ENCODE measurements at regions not wholly inside any gene's neighbourhood (a gene's known extent, or its start where the extent isn't known, plus 50 kb on each side); places are given as distances from the start of the nearest gene placed in this dataset.
"Not testable (repeated sequence)": the region's sequence is repeated elsewhere in the genome, so short reads cannot be mapped to it uniquely, and the experiment has no call there.

DNA sequence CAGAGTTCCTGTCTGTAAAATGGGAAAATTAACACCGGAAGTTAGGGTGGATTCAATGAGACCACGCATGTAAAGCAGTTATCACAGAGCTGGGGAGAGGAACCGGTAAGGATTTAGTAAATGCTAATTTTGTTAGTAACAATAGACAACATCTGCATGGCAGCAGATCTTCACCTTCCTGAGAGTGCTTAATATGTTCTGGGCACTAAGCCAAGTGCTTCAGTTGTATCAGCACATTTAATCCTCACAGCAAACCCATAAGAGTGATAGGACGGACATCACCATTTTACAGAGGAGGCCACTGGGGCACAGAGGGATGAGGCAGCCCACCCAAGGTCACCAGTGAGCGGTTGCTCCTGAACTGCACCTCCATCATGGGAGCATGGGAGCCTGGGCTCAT lies 189.4 kb downstream of the WNT5A start:
- DNase-seq (ENCODE audit: low read depth), result peak; percentile 31

DNA sequence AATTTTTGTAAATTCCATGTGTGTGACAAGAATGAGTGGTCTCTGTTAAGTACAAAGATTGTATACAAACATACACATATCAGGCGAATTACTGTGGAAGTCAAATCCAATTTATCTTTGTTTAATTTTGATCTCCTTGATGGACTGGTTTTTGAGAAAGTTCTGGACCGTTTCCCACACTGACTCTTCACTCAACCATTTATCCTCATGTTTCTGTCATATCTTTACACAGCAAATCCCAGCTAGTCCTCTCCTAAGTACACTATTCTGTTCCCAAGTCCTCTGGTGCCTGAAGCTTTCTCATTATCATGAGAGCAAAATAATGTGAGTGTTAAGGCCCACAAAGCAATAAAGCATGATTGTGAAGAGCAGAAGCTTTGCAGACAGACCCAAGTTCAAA lies 189.9 kb downstream of the WNT5A start:
- DNase-seq (ENCODE audit: low read depth), result no peak

DNA sequence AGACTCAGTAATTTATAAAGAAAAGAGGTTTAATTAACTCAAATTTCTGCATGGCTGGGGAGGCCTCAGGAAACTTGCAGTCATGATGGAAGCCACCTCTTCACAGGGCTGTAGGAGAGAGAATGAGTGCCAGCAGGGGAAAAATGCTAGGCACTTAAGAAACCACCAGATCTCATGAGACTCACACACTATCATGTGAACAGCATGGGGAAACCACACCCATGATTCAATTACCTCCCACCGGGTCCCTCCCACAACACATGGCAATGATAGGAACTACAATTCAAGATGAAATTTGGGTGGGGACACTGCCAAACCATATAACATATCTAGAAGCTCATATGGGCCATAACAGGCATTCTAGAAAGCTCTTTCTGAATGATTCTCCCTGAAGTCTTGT lies 190.3 kb downstream of the WNT5A start:
- peak; percentile 40 for DNase-seq (ENCODE audit: low read depth)

DNA sequence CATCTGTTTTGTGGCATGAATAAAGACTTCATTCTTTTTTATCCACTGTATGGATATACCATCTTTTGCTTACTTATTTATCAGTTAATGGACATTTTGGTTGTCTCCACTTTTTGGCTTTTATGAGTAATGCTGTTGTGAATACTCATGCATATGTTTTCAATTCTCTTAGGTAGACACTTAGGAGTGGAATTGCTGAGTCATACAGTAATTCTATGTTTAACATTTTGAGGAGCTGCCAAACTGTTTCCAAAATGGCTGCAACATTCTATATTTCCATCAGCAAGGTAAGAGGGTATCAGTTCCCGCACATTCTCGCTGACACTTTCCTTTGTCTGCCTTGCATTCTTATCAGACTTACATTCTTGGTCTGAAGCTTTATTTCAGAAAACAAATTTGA lies 191.1 kb downstream of the WNT5A start:
- peak; percentile 28 for DNase-seq (ENCODE audit: low read depth)

DNA sequence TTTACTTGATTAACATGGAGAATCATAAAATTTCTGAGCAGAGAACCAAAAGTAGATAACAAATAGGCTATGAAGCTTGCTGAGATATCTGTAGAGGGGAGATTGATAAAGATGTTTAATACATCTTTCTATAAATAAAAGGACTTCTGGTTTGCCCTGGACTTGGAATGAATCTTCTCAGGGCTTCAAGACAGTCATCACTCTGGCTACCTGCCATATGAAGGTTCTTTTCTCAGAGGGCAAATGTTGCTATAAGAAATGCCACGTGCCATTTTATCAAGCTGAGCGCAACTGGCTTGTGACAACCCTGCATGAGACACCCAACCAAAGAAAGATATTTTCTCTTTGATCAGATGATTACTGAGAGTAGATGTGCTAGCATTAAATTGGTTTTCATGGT lies 192.5 kb downstream of the WNT5A start:
- no peak for DNase-seq (ENCODE audit: low read depth)

DNA sequence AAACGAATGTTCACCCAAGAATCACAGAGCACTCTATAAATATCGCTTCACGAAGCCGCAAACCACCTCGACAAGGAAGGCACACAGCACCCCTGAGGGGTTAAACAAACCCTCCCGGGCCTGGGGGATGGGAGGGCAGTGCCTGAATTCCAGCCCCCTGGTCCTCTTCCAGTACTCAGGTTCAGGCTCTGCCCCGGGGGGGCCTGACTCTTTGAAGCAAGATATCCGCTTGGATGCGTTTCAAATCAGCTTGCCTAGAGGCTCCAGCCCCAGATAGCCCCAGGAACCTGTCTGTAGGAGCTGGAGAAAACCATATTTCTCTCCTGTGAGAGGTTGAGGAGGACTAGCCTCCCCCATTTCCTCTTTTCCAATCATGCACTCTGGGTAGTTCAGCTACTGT lies 194.7 kb downstream of the WNT5A start:
- DNase-seq (ENCODE audit: low read depth), result no peak

DNA sequence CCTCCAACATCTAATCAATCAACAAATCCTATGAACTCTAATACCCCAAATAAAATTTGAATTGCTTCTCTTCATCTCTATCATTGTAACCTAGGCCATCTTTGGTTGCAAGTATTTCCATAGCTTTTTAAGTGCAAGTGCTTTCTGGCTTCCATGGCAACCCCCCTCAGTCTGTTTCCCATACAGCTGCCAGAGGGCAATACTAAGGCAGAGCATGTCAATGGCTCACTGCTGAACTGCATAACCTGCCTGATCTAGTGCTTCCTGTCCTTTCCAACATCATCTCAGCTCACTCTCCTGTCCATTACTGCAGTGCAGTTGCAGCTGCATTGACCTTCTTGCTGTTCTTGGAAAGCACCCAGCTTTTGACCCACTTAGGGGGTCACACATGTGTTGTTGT lies 198.4 kb downstream of the WNT5A start:
- DNase-seq (ENCODE audit: low read depth), result no peak

DNA sequence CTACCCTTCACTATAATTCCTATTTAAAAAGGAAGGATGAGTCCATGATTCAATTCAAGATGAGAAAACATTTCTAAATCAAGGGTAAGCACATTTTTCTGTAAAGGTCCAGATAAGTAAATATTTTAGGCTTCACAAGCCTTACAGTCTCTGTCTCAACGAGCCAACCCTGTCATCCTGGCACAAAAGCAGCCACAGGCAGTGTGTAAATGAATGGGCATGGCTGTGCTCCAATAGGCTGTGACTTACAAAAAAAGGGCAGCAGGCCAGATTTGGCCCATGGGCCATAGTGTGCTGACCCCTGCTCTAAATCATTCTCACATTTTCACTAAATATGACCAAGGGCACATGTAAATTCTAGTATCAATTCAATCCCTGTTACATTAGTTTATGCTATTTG lies 200.4 kb downstream of the WNT5A start:
- DNase-seq (ENCODE audit: low read depth), result no peak

DNA sequence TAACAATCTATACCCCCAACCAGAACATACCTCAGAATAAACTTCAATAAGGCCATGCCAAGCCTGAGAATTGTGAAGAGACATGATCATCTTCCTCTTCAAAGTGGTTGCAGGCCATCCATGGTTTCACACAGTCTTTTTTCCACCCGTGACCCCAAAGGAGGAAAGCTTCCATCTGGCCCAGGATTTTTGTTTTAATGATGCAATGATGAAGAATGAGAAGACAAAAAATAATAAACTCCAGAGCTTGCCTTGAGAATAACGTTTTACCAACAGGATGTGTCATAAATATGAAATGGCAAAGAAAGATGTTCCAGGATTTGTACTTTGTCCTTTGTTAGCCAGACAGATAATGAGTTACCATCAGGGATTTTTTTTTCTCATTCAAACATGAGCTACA lies 201.9 kb downstream of the WNT5A start:
- no peak for DNase-seq (ENCODE audit: low read depth)

DNA sequence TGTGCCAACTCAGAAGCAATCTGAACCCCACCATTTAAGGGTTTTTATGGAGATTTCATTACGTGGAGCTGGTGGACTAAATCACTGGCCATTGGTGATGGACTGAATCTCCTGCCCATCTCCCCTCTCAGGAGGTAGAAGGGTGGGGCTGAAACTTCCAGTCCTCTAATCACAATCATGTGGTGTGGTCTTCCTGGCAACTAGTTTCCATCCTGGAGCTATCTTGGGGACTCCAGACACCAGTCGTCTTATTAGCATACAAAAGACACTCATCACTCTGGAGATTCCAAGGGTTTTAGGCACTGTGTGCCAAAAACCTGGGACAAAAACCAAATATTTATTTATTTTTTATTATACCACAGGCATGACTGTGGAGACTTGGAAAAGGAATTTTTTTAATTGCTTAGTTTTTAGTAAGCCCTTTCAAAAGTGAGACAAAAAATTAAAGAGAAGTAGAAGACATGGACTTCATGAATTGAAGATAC lies 203.6 kb downstream of the WNT5A start:
- no peak for DNase-seq (ENCODE audit: low read depth)

DNA sequence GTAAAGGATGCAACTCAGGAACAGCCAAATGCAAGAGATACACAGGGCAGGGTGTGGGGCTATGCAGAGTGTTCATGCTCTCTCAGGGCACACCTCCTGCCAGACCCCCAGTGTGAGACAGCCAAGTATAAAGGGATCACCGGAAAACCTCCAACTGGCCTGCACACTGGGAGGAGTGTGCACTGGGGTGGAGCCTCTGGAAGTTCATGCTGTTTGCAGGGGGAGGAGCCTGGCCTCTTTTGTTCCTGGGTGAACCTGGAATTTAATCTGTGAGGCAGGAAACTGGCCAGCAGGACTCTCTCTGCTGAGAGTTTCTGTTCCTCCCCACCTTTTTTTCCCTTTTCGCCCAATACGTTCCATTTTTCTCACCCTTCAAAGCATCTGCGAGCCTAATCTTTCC lies 204.1 kb downstream of the WNT5A start:
- no peak for DNase-seq (ENCODE audit: low read depth)

DNA sequence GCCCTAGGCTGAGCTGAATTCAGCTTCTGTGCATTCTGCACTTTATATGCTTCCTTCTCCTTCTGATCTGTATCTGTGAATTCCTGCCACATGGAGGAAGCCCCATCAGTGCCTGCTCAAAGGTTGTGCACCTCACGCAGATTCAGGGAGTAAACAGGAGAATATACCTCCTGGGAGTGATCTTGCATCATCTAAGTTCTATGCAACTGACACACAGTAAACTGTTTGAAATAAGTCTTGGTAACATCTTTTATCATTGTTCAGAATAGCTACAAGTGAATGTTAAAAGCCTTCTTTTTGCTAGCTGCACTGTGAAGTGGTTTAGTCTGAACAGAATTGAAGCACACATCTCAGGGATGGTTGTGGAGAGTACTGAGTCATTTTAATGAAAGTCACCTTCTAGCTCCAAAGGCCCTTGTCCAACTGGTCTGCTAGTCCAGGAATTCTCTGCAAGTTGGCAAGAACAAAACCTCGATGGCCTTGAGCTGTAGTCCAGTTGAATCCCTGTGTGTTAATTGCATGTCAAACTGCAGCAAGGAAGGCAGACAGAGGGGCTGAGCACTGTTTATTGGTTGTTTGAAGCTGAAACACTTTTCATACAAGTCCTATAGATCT lies 215.0 kb downstream of the WNT5A start:
- no peak for DNase-seq (ENCODE audit: low read depth)

DNA sequence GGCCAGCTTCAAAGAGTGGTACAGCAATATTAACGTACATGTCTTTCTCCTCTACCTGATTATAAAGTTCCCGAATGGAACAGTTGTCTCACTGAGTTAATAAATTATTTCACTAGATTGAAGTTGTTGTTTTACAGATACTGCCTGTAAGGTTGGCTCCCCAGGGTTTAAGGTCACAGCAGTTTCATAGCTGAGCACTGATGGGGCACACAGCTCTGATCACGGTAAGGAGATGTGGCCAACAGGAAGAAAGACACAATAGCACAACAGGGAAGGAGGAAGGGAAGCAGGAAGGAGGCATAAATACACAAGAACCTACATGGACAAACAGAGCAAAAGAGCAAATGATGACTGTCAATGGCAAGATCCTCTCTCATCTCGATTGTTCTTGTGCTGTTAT lies 215.6 kb downstream of the WNT5A start:
- DNase-seq (ENCODE audit: low read depth), result no peak

DNA sequence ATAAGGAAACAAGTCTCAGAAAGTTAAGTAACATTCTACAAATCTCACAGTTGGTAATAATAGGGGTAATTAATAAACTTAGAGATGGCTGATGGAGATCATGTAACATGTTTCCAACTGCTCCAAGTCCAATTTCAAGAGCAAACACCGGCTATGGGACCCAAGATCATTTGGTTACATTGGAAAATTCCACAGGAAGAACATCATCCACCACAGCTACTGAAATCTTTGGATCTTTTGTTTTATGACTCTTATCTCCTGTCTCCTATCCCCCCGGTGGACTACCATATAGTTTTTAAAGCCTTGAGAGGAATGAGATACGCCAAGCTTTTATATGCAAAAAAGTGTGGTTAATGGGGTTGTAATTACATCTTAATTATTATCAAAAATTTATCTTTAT lies 216.1 kb downstream of the WNT5A start:
- DNase-seq (ENCODE audit: low read depth), result peak; percentile 43

DNA sequence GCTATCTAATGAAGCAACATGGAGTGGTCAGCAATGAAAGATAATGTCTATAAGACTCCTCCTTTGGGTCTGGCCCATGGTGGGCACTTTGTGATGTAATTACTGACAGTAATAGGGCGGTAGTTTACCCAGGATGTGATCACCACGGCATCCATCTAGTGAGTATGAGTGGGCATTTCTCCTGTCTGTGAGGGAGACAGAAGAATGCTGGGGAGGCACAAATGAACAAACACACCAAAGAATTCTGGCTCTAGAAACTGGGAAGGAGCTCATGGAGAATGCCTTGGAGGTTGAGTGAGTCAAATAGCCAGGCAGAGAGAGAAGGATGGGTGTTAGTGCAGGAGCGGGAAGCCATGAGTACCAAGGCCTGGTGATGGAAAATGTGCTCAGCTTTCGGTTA lies 217.5 kb downstream of the WNT5A start:
- no peak for DNase-seq (ENCODE audit: low read depth)

DNA sequence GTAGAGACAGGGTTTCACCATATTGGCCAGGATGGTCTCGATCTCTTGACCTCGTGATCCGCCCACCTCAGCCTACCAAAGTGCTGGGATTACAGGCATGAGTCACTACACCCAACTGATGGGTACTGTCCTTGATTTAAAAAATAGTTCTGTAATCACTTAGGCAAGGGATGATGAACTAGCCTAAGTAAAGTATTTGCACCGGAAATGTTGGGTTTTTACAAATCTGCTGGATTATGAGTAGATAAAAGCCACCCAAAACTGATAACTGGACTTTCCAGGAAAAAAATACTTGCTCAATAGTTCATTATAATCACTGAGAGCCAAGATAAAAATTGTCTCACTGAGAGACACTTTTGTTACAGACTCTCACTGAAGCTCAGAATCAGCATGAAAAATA lies 218.0 kb downstream of the WNT5A start:
- DNase-seq (ENCODE audit: low read depth), result no peak

DNA sequence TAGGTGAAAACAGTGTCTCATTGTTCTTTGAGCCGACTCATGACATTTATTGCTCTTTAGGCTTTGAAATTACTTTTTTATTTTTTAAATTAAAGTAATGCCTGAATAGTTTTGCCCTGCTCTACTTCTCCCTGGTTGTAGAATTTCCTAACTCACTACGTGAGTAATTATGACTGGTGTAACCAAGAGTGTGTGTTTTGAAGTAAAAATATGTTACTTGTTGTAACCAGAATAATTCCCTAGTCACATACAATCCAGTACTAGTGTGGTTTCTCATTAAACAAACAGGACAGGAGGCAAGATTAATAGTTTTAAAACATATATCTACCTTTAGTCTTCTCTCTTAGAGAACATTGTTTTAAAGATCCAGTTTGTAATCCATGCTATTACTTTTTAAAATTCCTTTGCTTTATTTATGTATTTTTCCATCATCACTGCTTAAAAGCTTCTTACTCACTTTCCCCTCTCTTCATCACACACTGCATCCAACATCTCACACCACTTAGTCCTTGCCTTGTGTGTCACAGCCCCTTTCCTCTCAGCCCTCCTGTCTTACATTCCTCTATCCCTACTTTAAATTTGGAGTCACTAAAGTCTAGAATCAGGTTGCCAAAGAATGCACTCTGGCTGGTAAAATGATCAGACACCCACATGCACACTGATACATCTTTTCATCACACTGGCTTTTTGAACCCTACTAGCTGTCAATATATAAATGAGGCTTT lies 219.7 kb downstream of the WNT5A start:
- DNase-seq (ENCODE audit: low read depth), result peak; percentile 70

DNA sequence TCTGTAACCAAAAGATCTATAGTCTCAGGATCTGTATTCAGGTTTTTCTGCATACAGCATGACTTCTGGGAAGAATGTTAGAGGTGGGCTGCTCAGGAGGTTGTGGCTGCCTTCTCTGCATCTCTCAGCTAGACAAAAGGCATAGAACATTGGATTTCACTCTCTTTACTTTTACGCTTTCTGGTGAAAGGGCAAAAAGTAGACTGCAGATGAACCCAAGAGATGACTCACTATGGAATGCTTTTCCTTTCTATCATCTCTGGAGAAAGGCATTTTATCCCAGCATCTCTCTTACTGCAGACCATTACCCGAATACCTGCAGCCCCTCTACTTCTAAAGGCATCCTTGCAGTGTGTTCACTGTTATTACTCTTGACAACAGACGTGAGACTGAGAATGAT lies 222.2 kb downstream of the WNT5A start:
- peak; percentile 21 for DNase-seq (ENCODE audit: low read depth)

DNA sequence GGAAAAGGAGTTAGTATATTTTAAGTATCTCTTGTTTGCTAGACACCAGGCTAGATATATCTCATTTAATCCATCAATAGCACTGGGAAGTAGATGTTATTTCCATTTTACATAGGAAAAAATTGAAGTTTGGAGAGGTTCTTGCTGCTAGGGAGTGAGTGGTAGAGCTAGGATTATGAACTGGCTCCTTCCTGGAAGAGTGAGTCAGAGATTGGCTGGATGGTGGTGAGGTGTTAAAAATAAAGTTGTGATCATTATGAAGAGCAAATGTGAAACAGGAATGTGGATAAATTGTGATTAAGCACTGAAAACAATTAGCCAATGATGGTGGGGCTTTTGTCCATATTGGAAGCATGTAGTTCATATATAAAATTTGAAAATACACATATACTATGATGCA lies 234.2 kb downstream of the WNT5A start:
- peak; percentile 44 for DNase-seq (ENCODE audit: low read depth)

DNA sequence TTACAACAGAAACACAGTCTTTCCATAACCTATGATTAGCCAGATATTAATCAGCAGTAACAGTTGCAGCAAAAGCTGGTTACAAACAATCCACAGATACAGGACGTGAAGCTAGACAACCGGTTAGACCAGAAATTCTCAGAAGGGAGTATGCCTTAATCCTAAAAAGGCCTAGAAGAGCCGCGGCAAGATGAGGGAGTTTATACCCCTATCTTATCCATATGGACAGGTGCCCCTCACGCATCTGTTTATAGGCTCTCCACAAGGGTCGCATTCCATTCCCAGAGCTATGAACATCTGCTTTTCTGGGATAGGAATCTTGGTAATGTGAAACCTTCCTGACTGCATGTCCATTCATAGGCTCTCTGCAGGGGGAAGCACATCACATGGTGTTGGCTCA lies 237.9 kb downstream of the WNT5A start:
- not testable (repeated sequence) for DNase-seq (ENCODE audit: low read depth)

DNA sequence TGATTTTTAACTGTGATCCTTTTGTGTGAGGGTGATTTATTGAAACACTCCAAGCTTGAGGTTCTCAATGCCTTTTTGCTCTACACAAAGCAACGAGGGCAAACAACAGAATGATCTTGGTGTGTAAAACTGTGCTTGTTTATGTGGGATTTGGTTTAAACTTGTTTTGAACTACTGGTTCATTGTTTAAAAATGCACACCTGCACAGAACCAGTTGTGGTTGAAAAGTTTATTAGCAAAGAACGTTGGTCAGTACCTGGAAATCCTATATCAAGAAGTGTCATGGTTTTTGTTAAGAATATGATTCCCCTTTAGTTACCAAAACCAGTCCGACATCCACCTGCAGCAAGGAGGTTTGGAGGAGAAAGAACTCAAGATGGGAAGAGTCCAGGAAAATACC lies 239.4 kb downstream of the WNT5A start:
- no peak for DNase-seq (ENCODE audit: low read depth)

DNA sequence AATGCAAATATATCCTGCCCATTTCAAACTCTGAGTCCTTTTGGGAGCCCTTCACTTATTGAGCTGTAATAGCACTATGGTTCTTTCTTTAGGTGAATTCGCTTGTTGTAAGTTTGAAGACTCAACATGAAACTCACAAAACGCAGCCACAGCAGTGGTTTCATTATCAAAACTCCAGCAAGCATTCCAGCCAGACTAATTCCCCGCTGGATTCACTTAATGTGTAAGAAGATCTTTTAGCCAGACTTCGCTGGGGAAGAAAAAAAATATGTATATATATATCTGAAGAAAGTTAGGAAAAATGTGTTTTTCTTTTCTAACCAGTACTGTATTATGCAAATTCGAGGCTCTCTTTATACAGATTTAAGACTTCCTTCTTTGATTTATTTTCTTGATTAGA lies 241.1 kb downstream of the WNT5A start:
- DNase-seq (ENCODE audit: low read depth), result peak; percentile 20

DNA sequence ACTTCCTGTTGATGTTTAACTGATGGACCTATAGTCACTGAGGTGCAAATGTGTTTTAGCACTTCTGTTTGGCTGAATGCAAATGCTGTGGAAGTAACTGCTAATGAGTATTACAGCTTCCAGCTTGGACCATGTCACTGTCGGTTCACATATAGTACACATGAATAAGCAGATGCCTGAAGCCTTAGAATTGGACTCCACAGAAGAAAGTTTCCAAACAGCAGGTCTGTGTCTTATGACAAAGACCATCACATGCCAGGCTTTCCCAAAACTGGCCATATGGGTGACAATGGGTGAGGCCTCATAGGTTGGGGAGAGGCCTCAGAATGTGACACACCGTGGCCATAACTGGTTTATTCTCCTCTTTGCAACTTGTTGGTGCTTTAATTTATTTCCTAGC lies 241.8 kb downstream of the WNT5A start:
- DNase-seq (ENCODE audit: low read depth), result no peak

DNA sequence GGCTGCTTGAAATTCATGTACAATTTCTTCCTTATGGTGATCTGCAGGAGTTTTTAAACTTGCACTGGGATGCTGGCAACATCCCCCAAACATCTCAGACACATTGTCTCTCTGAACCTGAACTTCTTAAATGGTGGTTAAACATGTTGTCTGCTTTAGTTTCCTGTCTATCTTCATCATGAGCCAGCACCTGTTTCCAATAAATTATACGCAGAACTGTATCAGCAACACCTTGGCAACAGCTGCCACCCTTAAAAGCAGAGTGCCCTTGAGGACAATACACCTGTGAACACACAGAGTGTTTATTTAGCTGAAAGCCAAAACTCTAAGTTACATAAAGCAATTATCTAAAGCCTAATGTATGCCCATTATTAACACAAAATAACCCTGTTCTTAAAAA lies 242.9 kb downstream of the WNT5A start:
- DNase-seq (ENCODE audit: low read depth), result no peak
